ENCODE measurements at regions not wholly inside any gene's neighbourhood (a gene's known extent, or its start where the extent isn't known, plus 50 kb on each side); places are given as distances from the start of the nearest gene placed in this dataset.

- TF ChIP-seq CTCF (IDR thresholded peaks at IDR 0.05; ENCODE audit: borderline replicate concordance, extremely low read depth, low read length, poor library complexity, severe bottlenecking) (no peak), EZH2 (IDR thresholded peaks at IDR 0.05; ENCODE audit: borderline replicate concordance, low read depth, low read length, severe bottlenecking) (no peak)
Observed at GRCh38 chr13:105037110-105037509, 1498.4 kb downstream of the EFNB2 start.
